ENCODE measurements at regions not wholly inside any gene's neighbourhood (a gene's known extent, or its start where the extent isn't known, plus 50 kb on each side); places are given as distances from the start of the nearest gene placed in this dataset.
A peak's percentile ranks its signal among the peaks of the same experiment; 100 is the strongest.
"Not testable (repeated sequence)": the region's sequence is repeated elsewhere in the genome, so short reads cannot be mapped to it uniquely, and the experiment has no call there.

DNA sequence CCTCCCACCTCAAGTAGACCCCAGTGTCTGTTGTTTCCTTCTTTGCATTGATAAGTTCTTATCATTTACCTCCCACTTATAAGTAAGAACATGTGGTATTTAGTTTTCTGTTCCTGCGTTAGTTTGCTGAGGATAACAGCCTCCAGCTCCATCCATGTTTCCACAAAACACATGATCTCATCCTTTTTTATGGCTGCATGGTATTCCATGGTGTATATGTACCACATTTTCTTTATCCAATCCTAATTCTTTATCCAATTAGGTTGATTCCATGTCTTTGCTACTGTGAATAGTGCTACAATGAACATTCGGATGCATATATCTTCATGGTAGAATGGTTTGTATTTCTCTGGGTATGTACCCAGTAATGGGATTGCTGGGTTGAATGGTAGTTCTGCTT is 102.5 kb upstream of the UGP2 start:
- not testable (repeated sequence) for DNase-seq (ENCODE audit: low spot score)

DNA sequence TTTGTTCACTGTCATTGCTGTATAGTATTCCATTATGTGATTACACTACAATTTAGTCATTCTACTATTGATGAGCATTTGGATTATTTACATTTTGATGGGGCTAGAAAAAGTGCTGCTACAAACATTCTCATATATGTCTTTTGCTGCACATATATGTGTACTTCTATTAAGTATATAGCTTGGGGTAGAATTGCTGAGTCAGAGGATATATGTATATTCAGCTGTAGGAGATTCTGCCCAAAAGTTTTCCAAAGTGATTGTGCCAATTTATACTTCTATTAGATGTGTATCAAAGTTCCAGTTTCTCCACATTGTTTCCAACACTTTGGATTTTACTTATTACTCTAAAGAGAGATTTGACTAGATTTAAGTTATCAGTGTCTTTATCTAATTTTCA is 101.7 kb upstream of the UGP2 start:
- DNase-seq (ENCODE audit: low spot score): no peak

DNA sequence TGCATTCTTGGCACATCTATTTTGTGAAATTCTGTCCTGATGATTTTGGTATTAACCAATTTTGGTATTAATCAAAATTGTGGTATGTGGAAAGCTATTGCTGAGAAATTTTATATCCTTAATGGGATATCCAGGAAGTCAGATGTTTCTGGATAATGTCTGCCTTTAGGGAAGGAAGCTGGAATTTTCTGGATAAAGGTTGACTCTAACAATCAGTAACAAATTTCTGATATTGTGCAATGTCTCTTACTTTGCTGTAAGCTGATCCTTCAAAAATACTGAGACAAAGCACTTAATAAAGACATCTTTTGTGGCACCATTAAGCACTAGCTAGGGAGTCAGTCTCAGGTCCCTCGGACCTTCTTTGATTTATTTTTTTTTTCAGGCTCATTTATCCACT is 100.8 kb upstream of the UGP2 start:
- DNase-seq (ENCODE audit: low spot score): no peak

DNA sequence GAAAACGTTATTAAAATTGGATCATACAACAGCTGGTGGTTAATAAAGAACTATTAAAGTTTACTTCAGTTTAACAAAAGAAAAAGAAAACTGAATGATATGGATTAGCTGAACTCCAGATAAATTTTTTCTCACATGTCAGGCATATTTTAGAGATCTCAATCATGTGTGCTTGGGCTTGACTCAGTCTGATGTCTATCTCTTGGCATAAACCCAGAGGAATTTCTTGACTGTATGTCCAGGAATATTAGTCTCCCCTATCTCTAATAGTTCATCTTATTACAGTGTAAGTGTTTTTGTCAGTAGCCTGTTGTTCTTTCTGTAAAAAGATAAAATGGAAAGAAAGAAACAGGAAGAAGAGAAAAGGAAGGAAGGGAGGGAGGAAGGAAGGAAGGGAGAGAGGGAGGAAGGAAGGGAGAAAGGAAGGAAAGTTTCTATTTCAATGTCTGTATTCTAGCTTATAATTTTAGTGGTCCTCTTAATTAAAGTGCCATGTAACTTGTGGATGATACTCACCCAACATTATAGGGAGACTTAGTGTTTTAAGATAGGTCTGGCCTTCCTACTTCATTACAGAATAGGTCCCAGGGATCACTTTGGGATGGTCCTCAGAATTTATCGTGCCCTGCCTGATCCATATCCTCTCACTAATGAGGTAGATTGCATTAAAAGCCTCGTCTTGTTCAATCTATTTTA is 99.7 kb upstream of the UGP2 start:
- peak; percentile 20 for DNase-seq (ENCODE audit: low spot score)

DNA sequence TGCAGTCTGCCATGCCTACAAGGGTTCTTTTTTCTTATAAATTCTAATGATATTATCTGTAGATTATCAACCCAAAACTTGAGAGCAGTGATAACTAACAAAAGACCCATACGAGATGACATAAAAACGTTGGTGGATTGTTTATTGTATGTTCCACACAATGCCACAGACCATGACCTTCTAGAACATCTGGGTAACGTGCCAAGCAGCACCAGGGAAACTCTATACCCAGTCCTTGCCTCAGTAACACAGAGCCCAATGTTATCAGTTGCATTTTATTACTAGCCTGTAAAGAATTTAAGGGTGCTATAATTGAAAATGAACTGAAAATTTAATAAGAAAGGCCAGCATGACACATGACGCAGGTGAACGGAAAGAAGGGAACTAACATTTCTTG is 99.1 kb upstream of the UGP2 start:
- DNase-seq (ENCODE audit: low spot score): no peak

DNA sequence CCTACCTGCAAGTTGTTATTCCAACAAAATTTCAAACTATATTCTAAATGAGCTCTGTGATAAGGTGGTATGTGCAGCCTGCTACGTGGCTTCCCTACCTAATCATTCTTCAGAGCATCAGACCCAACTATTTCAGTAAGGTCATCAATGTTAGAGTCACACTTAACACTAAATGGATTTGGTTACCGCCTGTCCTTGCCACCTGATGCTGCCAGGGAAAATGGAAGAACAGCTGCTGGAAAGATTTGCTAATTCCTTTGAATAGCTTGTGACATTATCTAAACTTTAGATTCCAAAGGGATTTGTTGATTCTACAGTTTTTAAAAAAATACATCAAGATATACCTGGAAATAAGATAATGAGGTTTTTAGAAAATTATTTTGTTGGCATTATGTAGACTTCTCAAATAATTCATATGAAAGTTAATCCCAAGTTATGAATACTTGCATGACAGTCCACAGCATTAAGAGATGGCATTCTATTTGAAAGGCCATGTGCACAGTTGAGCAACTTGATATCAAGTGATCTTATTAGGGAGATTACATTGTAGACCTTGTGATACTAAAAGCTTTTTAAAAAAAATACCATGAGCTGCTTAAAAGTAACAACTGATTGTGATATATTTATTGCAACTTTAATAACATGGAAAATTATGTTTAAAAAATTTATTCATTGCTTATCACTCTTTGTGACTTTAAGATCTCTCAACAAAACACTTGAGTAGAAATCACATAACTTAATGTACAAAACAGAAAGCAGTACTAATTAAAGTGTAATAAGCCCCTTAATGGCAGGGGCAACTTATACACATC is 98.3 kb upstream of the UGP2 start:
- DNase-seq (ENCODE audit: low spot score): no peak

DNA sequence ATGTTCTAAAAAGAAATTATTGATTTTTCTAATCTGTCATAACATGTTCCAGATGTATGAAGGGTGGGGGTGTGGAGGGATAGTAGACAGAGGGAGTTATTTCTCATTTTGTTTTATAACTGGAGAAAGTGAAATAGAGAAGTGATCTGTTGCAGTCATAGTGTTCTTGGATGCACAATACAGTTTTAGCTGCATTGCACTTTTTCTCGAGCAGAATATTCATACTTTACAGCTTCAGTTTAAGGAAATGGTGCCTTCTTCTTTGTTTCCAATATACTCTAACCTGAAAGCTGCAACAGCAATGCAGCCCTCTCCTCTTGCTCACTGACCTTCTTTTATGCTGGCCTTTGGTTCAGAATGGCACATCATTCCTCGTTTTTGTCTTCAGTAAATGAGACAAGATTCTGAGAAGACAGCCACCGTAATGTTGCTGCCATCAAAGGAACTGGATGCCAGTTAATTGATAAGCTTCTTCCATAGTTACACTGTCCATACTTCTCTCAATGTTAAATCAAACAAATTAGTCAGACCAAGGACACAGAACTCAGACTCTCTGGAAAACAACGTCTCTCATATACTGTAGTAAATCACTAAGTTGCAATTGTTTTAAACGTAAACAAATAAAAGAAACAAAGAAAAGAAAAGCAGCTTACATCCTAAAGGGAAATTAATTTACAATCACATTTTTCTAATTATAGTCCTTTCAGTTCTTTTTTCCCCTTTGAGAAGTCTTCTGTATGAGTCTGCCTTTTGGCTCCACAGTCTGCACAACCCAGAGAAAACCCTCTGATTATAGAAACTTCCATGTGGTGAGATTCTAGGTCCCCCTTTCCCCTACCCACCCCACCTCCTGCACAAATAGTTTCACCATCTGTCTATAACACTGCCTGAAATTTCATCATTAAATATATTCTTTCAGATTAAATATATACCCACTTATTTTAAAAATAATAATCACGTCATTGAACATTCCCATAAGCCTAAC is 97.4 kb upstream of the UGP2 start:
- DNase-seq (ENCODE audit: low spot score): no peak

DNA sequence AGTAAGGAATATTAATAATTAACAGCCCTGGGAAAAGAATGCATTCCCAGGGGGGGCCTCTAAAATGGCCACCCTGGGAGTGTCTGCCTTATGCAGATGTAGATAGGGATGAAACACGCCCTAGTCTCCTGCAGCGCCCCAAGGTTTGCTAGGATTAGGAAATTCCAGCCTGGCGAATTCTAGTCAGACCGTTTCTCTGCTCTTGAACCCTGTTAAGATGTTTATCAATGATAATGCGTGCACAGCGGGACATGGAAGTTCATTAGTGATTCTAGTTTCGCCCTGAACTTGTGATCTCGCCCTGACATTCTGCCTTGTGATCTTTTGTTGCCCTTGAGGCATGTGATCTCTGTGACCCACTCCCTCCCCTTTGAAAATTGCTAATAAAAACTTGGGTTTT is 95.1 kb upstream of the UGP2 start:
- DNase-seq (ENCODE audit: low spot score): not testable (repeated sequence)

DNA sequence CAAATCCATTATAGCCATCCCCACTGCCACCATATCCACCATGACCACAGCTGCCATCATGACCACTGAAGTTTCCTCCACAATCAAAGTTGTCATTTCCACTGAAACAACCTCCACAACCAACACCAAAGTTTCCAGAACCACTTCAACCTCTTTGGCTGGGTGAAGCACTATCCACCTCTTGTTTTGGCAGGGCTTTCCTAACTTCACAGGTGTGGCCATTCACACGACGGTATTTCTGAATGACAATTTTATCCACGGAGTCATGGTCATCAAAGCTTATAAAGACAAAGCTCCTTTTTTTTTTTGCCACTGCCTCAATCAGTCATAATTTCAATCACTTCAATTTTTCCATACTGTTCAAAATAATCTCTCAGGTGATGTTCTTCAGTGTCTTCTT is 89.8 kb upstream of the UGP2 start:
- no peak for DNase-seq (ENCODE audit: low spot score)

DNA sequence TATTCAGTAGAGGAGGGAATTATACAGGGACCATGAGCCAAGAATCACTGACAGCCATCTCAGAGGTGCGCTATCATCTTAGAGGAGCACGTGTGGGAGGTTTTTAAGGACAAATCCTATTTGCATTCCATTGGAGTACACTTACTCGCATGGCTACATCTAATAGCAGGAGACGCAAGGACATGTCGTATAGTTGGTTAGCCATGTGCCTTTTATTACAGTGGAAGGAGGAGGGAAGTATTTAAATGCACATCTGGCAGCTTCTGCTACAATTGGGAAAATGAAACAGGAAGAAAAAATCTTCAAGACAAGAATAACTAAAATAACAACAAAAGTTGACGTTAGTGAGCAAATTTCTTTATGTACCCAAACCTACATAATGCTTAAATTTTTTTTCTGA is 86.5 kb upstream of the UGP2 start:
- DNase-seq (ENCODE audit: low spot score): no peak

DNA sequence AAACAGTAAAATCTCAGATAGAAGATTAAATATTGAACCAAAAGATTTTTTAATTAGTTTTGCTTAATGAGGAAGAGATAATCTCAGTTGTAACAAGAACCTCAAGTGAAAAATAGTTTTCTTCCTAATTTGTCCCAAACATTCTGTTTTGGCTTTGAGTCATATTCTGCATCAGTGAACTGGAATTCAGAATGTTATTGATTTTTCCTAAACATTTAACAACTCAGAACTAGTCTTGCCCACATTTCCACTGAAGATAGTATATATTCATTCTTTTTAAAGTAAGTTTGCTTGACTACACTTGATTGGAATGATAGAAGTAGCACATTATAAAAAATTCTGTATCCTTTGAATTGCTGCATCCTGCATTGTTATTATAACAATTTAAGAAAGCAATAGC is 85.7 kb upstream of the UGP2 start:
- no peak for DNase-seq (ENCODE audit: low spot score)

DNA sequence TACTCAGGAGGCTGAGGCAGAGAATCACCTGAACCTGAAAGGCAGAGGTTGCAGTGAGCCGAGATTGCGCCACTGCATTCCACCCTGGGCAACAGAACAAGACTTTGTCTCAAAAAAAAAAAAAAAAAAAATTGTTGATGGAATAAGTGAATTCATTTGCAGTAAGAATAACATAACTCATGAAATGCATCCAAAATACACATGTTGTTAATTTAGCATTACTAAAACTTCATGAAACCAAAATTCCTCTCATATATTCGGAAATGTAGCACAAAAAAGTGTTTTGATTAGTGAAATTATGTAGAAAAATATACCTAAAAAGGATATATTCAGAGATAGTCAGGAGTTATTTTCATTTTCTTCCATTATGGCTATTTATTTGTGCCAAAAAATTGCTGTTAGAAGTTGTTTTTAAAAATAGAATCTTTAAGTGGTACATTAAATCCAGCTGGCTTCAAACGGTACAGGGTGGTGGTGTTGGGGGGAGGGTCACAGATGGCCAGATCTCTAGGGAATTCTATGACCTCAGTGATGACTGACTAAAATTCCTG is 78.2 kb upstream of the UGP2 start:
- peak; percentile 45 for DNase-seq (ENCODE audit: low spot score)

DNA sequence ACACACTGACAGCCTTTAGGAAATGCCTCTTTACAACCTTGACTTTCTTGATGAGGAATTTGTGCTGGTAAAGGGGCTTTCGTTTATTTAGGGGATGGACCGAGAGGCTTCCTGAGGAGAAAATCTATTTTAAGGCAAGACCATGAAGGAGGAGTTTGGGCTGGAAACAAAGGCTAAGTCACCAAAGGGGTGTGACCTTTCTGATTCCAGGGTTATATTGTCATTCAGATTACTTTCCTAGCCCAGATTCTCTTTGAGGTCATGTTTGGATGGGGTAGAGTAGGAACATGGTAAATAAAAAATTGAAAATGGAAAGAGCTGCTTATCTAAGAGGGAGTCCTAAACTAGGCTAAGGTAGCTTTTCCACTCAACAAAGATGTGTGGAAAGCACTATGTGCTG is 77.1 kb upstream of the UGP2 start:
- no peak for DNase-seq (ENCODE audit: low spot score)

DNA sequence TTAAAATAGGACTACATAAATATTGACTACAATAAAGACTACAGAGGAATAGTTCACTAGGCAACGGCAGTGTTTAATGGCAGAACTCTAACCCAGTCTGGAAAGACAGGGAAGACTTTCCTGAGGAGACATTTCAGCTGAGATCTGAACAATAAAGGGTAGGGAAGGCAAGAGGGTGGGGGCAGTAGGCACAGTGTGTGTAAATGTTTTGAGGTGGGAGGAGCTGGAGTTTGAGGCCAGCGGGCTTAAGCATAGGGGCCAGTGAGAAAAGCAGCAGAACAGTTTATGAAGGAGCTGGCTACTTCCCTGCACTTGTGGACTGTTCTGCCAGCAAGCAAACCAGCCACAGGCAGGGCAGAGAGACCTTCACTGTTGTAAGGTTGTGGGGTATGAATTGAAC is 76.6 kb upstream of the UGP2 start:
- DNase-seq (ENCODE audit: low spot score): no peak

DNA sequence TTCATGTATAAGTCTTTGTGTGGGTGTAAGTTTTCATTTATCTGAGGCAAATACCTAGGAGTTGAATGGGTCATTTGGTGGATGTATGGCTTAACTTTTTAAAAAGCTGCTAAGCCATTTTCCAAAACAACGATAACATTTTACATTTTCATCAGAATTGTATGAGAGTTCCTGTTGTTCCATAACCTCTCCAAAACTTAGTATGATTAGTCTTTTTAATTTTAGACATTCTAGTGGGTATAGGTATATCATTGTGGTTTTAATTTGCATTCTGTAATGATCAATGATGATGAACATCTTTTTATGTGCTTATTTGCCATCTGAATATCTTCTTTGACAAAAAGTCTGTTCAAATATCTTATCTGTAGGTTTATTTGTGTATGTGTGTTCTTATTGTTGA is 74.4 kb upstream of the UGP2 start:
- DNase-seq (ENCODE audit: low spot score): no peak

DNA sequence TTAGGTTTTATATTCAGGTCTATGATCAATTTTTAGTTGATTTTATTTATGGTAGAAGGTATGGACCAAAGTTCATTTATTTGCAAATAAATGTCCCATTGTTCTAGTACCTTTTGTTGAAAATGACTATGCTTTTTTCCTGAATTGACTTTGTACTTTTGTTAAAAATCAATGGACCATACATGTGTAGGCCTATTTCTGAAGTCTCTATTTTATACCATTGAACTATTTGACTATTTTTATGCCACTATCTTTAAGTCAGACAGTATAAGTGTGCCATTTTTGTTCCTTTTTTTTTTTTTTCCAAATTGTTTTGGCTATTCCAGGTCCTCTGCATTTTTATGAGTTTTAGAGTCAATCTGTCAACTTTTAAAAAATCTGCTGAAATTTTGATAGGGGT is 73.6 kb upstream of the UGP2 start:
- no peak for DNase-seq (ENCODE audit: low spot score)

DNA sequence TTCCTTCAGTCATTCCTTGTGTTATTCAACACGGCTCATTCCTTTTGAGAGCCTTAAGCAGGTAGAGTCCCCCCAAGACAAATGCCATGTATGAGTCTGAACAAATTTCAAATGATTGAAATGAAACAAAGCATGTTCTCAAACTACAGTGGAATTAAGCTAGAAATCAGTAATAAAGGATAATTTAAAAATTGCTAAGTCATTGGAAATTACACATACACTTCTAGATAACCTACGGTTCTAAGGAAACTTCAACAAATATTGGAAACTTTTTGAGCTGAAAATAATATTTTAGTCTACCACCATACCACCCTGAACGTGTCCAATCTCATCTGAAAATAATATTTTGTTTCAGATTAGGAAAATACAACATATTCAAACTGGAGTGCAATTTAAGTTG is 71.8 kb upstream of the UGP2 start:
- DNase-seq (ENCODE audit: low spot score): no peak

DNA sequence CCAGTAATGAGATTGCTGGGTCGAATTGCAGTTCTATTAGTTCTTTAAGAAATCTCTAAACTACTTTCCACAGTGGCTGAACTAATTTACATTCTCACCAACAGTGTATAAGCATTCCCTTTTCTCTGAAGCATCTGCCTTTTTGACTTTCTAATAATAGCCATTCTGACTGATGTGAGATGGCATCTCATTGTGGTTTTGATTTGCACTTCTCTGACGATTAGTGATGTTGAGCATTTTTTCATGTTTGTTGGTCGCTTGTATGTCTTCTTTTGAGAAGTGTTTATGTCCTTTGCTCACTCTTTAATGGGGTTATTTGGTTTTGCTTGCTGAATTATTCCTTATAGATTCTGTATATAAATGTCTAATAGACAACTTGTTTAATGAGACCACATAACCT is 69.6 kb upstream of the UGP2 start:
- DNase-seq (ENCODE audit: low spot score): no peak

DNA sequence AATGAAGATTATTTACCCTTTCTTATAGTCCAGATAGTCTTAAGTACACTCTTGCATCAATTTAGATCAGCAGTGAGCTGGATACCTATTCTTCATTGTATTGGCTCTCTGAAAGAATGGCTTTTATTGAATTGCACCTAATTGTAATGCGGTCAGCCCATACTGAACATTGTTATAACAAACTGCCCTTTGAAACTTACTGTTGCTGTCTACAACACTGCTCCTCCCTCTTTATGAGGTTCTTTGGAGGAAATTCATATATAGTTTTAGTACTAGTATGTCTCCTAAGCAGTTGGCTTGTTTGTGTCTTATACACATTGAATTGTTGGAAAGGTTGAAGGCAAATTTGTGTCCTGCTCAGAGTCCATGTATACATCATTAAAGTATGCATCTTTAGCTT is 66.5 kb upstream of the UGP2 start:
- DNase-seq (ENCODE audit: low spot score): no peak

DNA sequence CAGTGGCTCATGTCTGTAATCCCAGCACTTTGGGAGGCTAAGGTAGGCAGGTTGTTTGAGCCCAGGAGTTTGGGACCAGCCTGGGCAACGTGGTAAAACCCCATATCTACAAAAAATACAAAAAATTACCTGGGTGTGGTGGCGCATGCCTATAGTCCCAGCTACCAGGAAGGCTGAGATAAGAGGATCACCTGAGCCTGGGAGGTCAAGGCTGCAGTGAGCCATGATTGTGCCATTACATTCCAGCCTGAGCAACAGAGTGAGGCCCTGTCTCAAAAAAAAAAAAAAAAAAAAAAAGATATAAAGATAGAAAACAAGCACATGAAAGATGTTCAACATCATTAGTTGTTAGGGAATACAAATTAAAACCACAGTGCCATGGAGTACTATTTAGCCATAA is 65.3 kb upstream of the UGP2 start:
- no peak for DNase-seq (ENCODE audit: low spot score)

DNA sequence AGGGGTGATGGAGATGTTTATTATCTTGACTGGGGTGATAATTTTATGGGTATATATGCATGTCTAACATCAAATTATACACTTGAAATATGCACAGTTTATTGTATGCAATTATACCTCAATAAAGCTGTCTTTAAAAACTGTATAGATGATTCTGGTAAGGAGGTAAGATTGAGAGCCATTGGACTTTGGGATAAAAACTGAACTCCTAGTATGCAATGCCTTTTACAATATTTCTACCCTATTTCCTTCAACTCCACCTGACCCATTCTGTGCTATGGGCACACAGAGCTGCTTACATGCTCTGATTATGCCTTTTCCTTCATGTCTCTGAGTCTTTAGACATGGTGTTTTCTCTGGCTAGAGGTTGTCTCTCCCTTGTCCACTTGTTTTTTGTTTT is 63.9 kb upstream of the UGP2 start:
- DNase-seq (ENCODE audit: low spot score): no peak

DNA sequence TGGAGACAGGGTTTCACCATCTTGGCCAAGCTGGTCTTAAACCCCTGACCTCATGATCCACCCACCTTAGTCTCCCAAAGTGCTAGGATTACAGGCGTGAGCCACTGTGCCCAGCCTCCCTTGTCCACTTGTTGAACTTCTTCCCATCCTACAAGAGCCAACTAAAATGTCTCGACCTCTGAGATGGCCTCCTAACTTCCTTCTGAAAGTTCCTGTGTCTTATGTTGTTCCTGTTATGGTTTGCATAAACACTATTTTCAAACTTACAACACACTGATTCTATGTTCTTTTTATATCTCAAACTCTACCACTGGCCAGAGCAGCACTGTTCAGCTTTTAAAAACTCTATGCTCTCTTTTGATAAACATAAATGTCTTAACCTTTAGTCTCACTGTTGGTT is 63.3 kb upstream of the UGP2 start:
- no peak for DNase-seq (ENCODE audit: low spot score)
